ENCODE measurements at regions not wholly inside any gene's neighbourhood (a gene's known extent, or its start where the extent isn't known, plus 50 kb on each side); places are given as distances from the start of the nearest gene placed in this dataset.
A peak's percentile ranks its signal among the peaks of the same experiment; 100 is the strongest.

- TF ChIP-seq EZH2phosphoT487 (IDR thresholded peaks at IDR 0.05; ENCODE audit: low read depth): no peak
- no peak for TF ChIP-seq CTCF (IDR thresholded peaks at IDR 0.05; ENCODE audit: low read depth, low read length)
- H3K27ac ChIP-seq (ENCODE audit: low read length): no peak overlapping the region
Observed at GRCh38 chr13:52947921-52948373, 80.7 kb upstream of the OLFM4 start.

GRCh38 chr13:52945348-52945747, 83.3 kb upstream of the OLFM4 start:
- no peaks in the 10 kb centered on the region for H4K20me1 ChIP-seq (ENCODE audit: insufficient read depth, low read length)
- no peak overlapping the region for H3K27ac ChIP-seq (ENCODE audit: low read length)

More at GRCh38 chr13:52947921-52948373, 80.7 kb upstream of the OLFM4 start:
- Histone ChIP-seq H3K9ac (ENCODE audit: low read length) (peak overlapping the region; percentile 19; the same call in 1 of the 2 replicates), H3K4me3 (ENCODE audit: low read length) (peak overlapping the region; percentile 22; the same call in 1 of the 2 replicates), H3K9me3 (ENCODE audit: insufficient read depth, low read length) (no peaks in the 10 kb centered on the region), H3K27me3 (ENCODE audit: low read depth, low read length) (no peaks in the 10 kb centered on the region), H3K79me2 (ENCODE audit: low read length) (no peaks in the 10 kb centered on the region), H3K4me2 (ENCODE audit: low read length) (peak overlapping the region; percentile 68), H4K20me1 (ENCODE audit: insufficient read depth, low read length) (no peaks in the 10 kb centered on the region), H2AFZ (ENCODE audit: low read depth, low read length) (peak overlapping the region; percentile 66), H3K36me3 (replicated peaks; ENCODE audit: low read depth, low read length) (no peaks in the 10 kb centered on the region), H3K4me1 (ENCODE audit: low read length) (peaks cover 26% of the 10 kb centered on the region)

GRCh38 chr13:52944697-52945096, 83.9 kb upstream of the OLFM4 start:
- H3K4me1 ChIP-seq (ENCODE audit: low read length): peaks cover 22% of the 10 kb centered on the region
- H3K4me3 ChIP-seq (ENCODE audit: low read length): no peak overlapping the region
- no peaks in the 10 kb centered on the region for H3K9me3 ChIP-seq (ENCODE audit: insufficient read depth, low read length)
- no peak overlapping the region for H2AFZ ChIP-seq (ENCODE audit: low read depth, low read length)
- no peak overlapping the region for H3K27ac ChIP-seq (ENCODE audit: low read length)
- H3K4me2 ChIP-seq (ENCODE audit: low read length): no peak overlapping the region
- no peaks in the 10 kb centered on the region for H3K27me3 ChIP-seq (ENCODE audit: low read depth, low read length)
- H4K20me1 ChIP-seq (ENCODE audit: insufficient read depth, low read length): no peaks in the 10 kb centered on the region
- no peaks in the 10 kb centered on the region for H3K79me2 ChIP-seq (ENCODE audit: low read length)
- no peaks in the 10 kb centered on the region for H3K36me3 ChIP-seq (replicated peaks; ENCODE audit: low read depth, low read length)
- no peak overlapping the region for H3K9ac ChIP-seq (ENCODE audit: low read length)
- TF ChIP-seq EZH2phosphoT487 (IDR thresholded peaks at IDR 0.05; ENCODE audit: low read depth) (no peak), CTCF (IDR thresholded peaks at IDR 0.05; ENCODE audit: low read depth, low read length) (no peak)

More at GRCh38 chr13:52945348-52945747, 83.3 kb upstream of the OLFM4 start:
- Histone ChIP-seq H3K36me3 (replicated peaks; ENCODE audit: low read depth, low read length) (no peaks in the 10 kb centered on the region), H3K4me2 (ENCODE audit: low read length) (no peak overlapping the region), H2AFZ (ENCODE audit: low read depth, low read length) (no peak overlapping the region), H3K27me3 (ENCODE audit: low read depth, low read length) (no peaks in the 10 kb centered on the region), H3K79me2 (ENCODE audit: low read length) (no peaks in the 10 kb centered on the region), H3K4me1 (ENCODE audit: low read length) (peaks cover 26% of the 10 kb centered on the region), H3K9ac (ENCODE audit: low read length) (no peak overlapping the region), H3K4me3 (ENCODE audit: low read length) (no peak overlapping the region), H3K9me3 (ENCODE audit: insufficient read depth, low read length) (no peaks in the 10 kb centered on the region)
- TF ChIP-seq CTCF (IDR thresholded peaks at IDR 0.05; ENCODE audit: low read depth, low read length): no peak
- no peak for TF ChIP-seq EZH2phosphoT487 (IDR thresholded peaks at IDR 0.05; ENCODE audit: low read depth)

- H3K27ac ChIP-seq (ENCODE audit: low read length): no peak overlapping the region
- H3K4me3 ChIP-seq (ENCODE audit: low read length): no peak overlapping the region
- no peaks in the 10 kb centered on the region for H3K9me3 ChIP-seq (ENCODE audit: insufficient read depth, low read length)
- no peaks in the 10 kb centered on the region for H4K20me1 ChIP-seq (ENCODE audit: insufficient read depth, low read length)
- no peaks in the 10 kb centered on the region for H3K79me2 ChIP-seq (ENCODE audit: low read length)
- no peaks in the 10 kb centered on the region for H3K36me3 ChIP-seq (replicated peaks; ENCODE audit: low read depth, low read length)
- H3K27me3 ChIP-seq (ENCODE audit: low read depth, low read length): no peaks in the 10 kb centered on the region
- no peak overlapping the region for H2AFZ ChIP-seq (ENCODE audit: low read depth, low read length)
- H3K4me2 ChIP-seq (ENCODE audit: low read length): no peak overlapping the region
- H3K4me1 ChIP-seq (ENCODE audit: low read length): peaks cover 6% of the 10 kb centered on the region
- H3K9ac ChIP-seq (ENCODE audit: low read length): no peak overlapping the region
- TF ChIP-seq EZH2phosphoT487 (IDR thresholded peaks at IDR 0.05; ENCODE audit: low read depth): no peak
- no peak for TF ChIP-seq CTCF (IDR thresholded peaks at IDR 0.05; ENCODE audit: low read depth, low read length)
Observed at GRCh38 chr13:52938065-52938464, 89.6 kb upstream of the PCDH8 start.

Measured in OCI-LY3 (cell line).